Astrocyte (in vitro differentiated cells and primary cell): ENCODE measurements at regions not wholly inside any gene's neighbourhood (a gene's known extent, or its start where the extent isn't known, plus 50 kb on each side); places are given as distances from the start of the nearest gene placed in this dataset.

Source experiments
- CTCF ChIP-seq: IDR thresholded peaks from 2 replicates; pipeline ENCODE4 v1.5.1; 2011; ENCODE audit warnings: low read depth, mild to moderate bottlenecking, inconsistent platforms, low read length, moderate library complexity; ENCODE audit not compliant: insufficient read depth
- EZH2 ChIP-seq: IDR thresholded peaks from 2 replicates; pipeline ENCODE4 v1.6.1; 2012; ENCODE audit warnings: mild to moderate bottlenecking, low read length, inconsistent platforms; ENCODE audit not compliant: insufficient read depth

- TF ChIP-seq CTCF (no peak), EZH2 (no peak)
Observed at GRCh38 chr10:3509355-3509754, 275.7 kb downstream of the KLF6 start.
